Dermis microvascular lymphatic vessel endothelial cell (primary cell): ENCODE measurements at regions not wholly inside any gene's neighbourhood (a gene's known extent, or its start where the extent isn't known, plus 50 kb on each side); places are given as distances from the start of the nearest gene placed in this dataset.
A peak's percentile ranks its signal among the peaks of the same experiment; 100 is the strongest.

Source experiments
- DNase-seq, 2 donors: peaks; one replicate each; pipeline versions ENCODE4 v3.0.0 to v3.0.0-alpha.2; 2010; ENCODE audit warnings: low read depth in 2 of 2

- no peak for DNase-seq
Observed at GRCh38 chr11:69930081-69931059, 111.2 kb upstream of the FGF3 start.

GRCh38 chr11:69931060-69931910 lies 112.1 kb upstream of the FGF3 start:
- no peak for DNase-seq

GRCh38 chr11:69931994-69932910 lies 113.0 kb upstream of the FGF3 start:
- no peak for DNase-seq

- peak in 1 of 2 donors; percentile 17 for DNase-seq
Observed at GRCh38 chr11:69934861-69935494, 115.8 kb upstream of the FGF3 start.

DNA sequence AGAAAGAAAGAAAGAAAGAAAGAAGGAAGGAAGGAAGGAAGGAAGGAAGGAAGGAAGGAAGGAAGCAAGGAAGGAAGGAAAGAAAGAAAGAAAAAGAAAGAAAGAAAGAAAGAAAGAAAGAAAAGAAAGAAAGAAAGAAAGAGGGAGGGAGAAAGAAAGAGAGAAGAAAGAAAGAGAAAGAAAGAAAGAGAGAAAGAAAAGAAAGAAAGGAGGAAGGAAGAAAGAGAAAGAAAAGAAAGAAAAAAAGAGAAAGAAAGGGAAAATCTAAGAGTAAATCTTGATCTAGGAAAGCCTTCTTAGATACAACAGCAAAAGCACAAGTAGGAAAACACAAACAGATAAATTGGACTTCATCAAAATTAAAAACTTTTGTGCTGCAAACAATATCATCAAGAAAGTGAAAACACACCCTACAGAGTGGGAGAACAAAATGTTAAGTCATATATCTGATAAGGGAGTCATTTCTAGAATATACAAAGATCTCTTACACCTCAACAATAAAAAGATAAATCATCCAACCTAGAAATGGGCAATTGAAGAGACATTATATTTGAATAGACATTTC lies 116.8 kb upstream of the FGF3 start:
- no peak for DNase-seq

- DNase-seq, result no peak
Observed at GRCh38 chr11:69936771-69937170, 117.6 kb upstream of the FGF3 start.

DNA sequence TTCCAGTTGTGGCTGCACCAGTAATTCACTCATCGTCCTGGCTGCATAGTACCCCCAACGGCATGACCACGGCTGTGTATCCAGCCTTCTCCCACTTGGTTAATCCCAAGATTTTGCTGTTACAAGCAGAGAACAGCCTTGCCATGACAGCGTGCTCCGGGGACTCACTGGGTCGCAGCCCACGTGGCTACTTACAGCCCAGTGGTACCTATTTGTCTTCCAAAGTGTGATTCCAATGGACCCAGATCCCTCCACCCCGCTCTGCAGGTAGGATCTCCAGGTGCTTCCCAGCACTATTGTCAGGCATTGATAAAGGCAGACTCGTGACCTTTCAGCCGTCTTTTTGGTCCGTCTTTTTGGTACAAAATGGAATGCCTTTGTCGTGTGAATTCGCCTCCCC lies 119.0 kb upstream of the FGF3 start:
- DNase-seq, result no peak

GRCh38 chr11:69939551-69940245 lies 120.5 kb upstream of the FGF3 start:
- DNase-seq, result no peak

DNA sequence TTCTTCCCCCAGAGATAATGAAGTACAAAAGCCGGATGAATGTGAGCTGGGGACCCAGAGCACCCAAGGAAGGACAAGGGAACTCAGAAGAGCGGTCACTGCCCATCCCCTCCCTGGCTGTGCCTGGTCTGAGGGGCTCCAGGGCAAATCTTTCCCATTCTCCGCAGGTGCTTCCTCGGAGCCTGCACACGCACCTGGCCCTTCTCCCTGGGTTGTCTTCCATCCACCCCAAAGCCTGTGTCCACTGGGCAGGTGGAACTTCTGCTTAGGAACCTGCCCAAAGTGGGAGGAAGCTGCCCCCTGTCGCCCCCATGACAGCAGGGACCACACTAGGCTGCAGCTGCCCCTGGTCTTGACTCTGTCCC lies 121.0 kb upstream of the FGF3 start:
- DNase-seq, result no peak

DNA sequence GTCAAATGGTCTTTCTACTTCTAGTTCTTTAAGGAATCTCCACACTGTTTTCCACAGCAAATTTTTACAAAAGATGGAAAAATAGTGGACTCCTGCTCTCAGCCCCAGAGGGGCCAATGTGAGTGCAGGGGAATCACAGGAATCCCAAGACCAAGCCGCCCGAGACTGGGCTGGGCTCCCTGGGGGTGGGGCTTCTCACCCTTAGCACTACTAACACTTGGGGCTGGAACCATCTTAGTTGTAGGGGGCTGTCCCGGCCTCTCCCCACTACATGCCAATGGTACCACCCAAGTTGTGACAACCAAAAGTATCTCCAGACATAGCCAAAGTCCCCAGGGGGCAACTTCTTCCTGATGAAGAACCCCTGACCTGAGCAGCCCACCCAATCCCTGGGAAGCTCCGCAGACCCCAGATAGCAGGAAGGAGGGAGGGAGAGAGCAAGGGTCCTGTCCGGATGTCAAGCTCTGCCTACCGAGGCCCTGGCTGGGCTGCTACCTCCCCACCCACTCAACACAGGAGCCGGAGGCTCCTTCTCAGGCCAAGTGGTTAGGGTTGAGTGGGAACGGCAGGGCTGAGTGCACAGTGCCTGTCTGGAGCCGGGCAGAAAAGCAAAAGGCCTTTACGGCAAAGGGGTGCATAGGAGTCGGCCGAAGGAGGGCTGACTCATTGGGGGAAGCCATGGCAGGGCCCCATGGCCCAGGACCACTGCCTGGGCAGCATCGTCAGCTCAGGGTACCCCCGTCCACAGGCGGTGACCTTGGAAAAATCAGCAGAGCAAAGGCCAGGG lies 122.5 kb upstream of the FGF3 start:
- no peak for DNase-seq

GRCh38 chr11:69942333-69942820 lies 123.2 kb upstream of the FGF3 start:
- DNase-seq, result no peak

- DNase-seq, result no peak
Observed at GRCh38 chr11:69943066-69943465, 123.8 kb upstream of the FGF3 start.

DNA sequence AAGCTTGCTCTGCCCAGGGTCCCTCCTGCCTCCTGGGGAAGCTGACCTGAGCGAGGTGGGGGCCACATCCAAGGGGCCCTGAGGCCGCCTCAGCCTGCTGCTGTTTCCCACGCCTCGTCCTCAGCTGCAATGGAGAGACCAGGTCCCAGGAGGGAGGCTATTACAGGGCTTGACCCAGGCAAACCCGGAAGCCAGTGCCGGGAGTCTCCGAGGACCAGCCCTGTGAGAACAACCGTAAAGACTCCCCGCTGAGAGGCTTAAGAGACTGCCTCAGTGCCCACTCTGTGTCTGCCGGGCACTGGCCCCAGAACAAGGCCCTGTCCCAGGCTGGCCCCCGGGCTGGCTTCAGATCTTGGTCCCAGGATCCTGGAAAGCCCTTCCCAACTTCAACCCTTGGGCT lies 124.3 kb upstream of the FGF3 start:
- no peak for DNase-seq

- no peak for DNase-seq
Observed at GRCh38 chr11:69944146-69944795, 125.1 kb upstream of the FGF3 start.

DNA sequence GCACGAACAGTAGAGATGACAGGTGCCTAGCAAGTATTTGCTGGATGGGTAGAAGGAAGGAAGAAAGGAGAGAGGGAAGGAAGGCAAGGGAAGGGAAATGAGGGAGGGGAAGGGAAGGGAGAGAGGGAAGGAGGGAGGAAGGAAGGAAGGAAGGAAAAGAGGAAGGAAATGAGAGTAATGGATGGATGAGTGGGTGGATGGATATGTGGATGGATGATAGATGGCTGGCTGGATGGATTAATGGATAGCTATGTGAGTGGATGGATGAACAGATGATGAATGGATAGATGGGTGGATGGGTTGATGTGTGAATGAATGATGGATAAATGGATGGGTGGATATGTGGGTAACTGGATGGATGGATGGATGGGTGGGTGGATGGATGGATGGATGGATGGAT lies 125.9 kb upstream of the FGF3 start:
- no peak for DNase-seq

DNA sequence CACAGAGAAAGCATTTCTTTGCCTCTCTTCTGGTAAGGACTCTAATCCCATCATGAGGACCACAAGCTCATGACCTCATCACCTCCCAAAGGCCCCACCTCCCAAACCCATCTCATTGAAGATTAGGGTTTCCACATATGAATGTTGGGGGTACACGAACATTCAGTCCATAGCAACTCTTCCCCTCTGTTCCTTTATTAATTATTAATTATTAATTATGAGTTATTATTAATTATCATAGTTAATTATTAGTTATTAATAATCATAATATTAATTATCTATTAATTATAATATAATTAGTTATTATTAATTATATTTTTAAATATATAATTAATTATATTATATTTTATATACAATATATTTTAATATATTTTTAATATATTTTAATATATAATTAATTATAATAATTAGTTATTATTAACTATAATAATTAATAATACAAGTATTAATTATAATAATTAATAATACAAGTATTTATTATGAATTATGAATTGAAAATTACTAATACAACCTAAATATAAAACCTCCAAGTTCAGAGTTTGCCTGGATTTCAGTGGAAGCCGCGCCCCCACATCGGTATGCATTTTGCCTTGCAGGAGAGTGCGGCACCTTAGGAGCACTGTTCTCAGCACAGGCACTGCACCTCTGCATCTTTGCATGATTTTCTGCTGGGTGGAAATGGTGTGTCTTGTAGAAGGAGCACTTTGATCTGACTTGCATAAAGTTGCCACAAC lies 128.0 kb upstream of the FGF3 start:
- no peak for DNase-seq

DNA sequence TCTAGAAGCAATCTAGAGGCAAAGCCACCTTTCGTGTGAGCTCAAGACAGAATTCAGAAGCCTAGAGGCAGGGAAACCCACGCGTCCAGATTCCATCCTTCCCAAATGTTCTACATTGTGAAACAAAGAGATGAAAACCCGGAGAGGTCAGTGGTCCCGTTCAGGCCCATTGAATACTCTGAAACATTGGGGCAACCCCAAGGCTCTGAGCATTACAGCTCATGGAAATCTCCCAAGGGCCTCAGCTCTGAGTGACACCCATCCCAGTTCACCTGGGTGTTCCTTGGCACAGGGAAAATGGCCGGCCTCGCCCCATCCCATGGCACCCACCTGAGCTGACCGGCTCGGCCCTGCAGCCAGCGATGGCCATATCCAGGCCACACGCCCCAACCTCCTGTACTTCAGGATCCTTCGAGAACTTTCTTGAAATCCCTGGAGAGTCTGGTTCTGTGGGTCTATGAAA lies 128.6 kb upstream of the FGF3 start:
- no peak for DNase-seq
